ENCODE measurements at regions not wholly inside any gene's neighbourhood (a gene's known extent, or its start where the extent isn't known, plus 50 kb on each side); places are given as distances from the start of the nearest gene placed in this dataset.

DNA sequence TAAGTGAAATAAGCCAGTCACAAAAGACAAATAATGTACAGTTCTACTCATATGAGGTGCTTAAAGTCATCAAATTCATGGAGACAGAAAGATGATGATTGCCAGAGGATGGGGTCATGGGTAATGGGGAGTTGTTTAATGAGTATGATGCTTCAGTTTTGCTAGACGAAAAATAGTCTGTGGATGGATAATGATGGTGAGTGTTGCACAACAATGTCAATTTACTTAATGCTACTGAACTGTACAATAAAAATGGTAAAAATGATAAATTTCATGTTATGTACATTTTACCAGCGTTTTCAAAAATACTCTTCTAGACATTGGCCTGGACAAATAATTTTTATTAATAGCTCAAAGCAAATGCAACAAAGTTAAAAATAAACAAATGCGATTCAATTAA is 118.5 kb upstream of the KYNU start:
- no peaks in the 10 kb centered on the region for H3K27me3 ChIP-seq (ENCODE audit: insufficient read depth, low read length)
- H3K79me2 ChIP-seq (ENCODE audit: control insufficient read depth, insufficient read depth, low read length, unreplicated experiment) = no peaks in the 10 kb centered on the region
- H2AFZ ChIP-seq (ENCODE audit: low read length, unreplicated experiment) = no peak overlapping the region
- H3K27ac ChIP-seq (ENCODE audit: low read depth, low read length) = no peak overlapping the region
- H3K4me3 ChIP-seq (ENCODE audit: low read depth, low read length) = no peak overlapping the region
- peaks cover 29% of the 10 kb centered on the region for H3K4me1 ChIP-seq (ENCODE audit: control insufficient read depth, insufficient read depth, low read length, unreplicated experiment)
- no peaks in the 10 kb centered on the region for H3K36me3 ChIP-seq (ENCODE audit: insufficient read depth, low read length)

DNA sequence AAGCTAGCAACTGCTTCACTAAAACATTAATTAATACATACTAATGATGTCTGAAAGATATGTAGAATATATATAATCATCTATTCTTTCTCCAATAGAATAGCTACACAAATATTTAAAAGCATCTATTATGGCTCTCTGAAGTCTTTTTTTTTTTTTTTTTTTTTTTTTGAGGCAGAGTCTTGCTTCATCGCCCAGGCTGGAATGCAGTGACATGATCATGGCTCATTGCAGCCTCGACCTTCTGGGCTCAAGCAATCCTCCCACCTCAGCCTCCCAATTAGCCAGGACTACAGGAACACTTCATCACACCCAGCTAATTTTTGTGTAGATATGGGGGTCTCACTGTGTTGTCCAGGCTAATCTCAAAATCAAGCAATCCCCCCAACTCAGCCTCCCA is 120.4 kb upstream of the KYNU start:
- no peaks in the 10 kb centered on the region for H3K27me3 ChIP-seq (ENCODE audit: insufficient read depth, low read length)
- no peak overlapping the region for H3K4me3 ChIP-seq (ENCODE audit: low read depth, low read length)
- H3K27ac ChIP-seq (ENCODE audit: low read depth, low read length) = peak overlapping the region; percentile 64
- H2AFZ ChIP-seq (ENCODE audit: low read length, unreplicated experiment) = no peak overlapping the region
- no peaks in the 10 kb centered on the region for H3K79me2 ChIP-seq (ENCODE audit: control insufficient read depth, insufficient read depth, low read length, unreplicated experiment)
- no peaks in the 10 kb centered on the region for H3K36me3 ChIP-seq (ENCODE audit: insufficient read depth, low read length)
- peaks cover 37% of the 10 kb centered on the region for H3K4me1 ChIP-seq (ENCODE audit: control insufficient read depth, insufficient read depth, low read length, unreplicated experiment)

DNA sequence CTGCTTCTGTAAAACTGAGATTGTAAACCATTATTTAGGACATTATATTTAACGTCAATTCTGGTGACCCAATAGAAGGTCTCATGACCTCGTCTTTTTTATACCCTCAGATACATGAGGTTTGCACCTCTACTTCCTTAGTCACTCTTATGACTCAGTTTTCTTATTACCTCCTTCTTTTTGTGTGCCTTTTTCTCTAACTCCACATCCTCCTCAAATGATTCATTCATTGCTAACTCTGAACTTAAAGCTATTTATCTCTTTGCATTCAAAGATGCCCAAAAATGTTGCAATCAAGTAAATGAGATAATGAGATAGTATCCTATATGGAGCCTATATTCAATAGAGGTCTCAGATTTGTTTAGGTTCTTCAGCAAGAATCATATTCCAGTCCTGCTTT is 121.0 kb upstream of the KYNU start:
- peaks cover 37% of the 10 kb centered on the region for H3K4me1 ChIP-seq (ENCODE audit: control insufficient read depth, insufficient read depth, low read length, unreplicated experiment)
- H3K27me3 ChIP-seq (ENCODE audit: insufficient read depth, low read length) = no peaks in the 10 kb centered on the region
- no peaks in the 10 kb centered on the region for H3K79me2 ChIP-seq (ENCODE audit: control insufficient read depth, insufficient read depth, low read length, unreplicated experiment)
- H3K27ac ChIP-seq (ENCODE audit: low read depth, low read length) = peak overlapping the region; percentile 64
- no peak overlapping the region for H2AFZ ChIP-seq (ENCODE audit: low read length, unreplicated experiment)
- H3K36me3 ChIP-seq (ENCODE audit: insufficient read depth, low read length) = no peaks in the 10 kb centered on the region
- no peak overlapping the region for H3K4me3 ChIP-seq (ENCODE audit: low read depth, low read length)

DNA sequence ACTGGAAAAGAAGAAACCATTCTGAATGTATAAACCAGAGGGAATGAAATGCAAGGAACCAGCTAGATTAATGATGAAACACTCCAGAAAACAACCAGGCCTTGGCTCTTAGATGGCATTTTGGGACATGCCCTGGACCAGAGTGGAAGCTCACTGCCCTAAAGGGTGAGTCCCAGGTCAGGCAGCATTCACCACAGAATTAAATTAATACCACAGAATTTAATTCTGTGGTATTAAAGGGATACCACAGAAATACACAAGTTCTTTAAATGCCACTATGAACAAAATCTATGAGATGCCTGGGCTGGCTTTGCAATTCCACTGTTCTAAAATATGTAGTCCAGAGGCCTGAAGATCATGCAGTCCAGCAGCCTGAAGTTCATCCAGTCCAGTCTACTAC is 122.3 kb upstream of the KYNU start:
- Histone ChIP-seq H3K36me3 (ENCODE audit: insufficient read depth, low read length) (no peaks in the 10 kb centered on the region), H3K4me3 (ENCODE audit: low read depth, low read length) (no peak overlapping the region), H3K4me1 (ENCODE audit: control insufficient read depth, insufficient read depth, low read length, unreplicated experiment) (peaks cover 44% of the 10 kb centered on the region), H2AFZ (ENCODE audit: low read length, unreplicated experiment) (no peak overlapping the region), H3K79me2 (ENCODE audit: control insufficient read depth, insufficient read depth, low read length, unreplicated experiment) (no peaks in the 10 kb centered on the region), H3K27ac (ENCODE audit: low read depth, low read length) (no peak overlapping the region), H3K27me3 (ENCODE audit: insufficient read depth, low read length) (no peaks in the 10 kb centered on the region)

DNA sequence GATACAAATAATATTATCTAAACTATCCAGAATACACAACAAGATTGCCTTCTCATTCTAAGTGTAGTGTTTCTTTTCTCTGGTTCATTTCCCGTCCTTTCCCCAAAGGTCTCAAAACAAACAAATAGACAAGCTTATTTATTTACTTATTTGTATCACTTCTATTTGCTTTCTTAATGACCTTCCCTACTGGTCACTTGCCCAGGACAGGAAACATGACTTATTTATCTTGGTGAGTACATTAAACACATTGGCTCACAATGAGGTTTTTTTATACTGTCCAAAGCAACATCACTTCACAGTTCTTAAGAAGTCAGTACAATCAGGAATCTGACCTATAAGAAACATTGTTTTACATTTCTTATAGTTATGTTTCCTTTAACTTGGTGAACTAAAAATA is 123.3 kb upstream of the KYNU start:
- H3K27me3 ChIP-seq (ENCODE audit: insufficient read depth, low read length) = no peaks in the 10 kb centered on the region
- H3K36me3 ChIP-seq (ENCODE audit: insufficient read depth, low read length) = no peaks in the 10 kb centered on the region
- H3K27ac ChIP-seq (ENCODE audit: low read depth, low read length) = peak overlapping the region; percentile 63
- no peak overlapping the region for H3K4me3 ChIP-seq (ENCODE audit: low read depth, low read length)
- peak overlapping the region; percentile 2 for H2AFZ ChIP-seq (ENCODE audit: low read length, unreplicated experiment)
- no peaks in the 10 kb centered on the region for H3K79me2 ChIP-seq (ENCODE audit: control insufficient read depth, insufficient read depth, low read length, unreplicated experiment)
- H3K4me1 ChIP-seq (ENCODE audit: control insufficient read depth, insufficient read depth, low read length, unreplicated experiment) = peaks cover 44% of the 10 kb centered on the region

DNA sequence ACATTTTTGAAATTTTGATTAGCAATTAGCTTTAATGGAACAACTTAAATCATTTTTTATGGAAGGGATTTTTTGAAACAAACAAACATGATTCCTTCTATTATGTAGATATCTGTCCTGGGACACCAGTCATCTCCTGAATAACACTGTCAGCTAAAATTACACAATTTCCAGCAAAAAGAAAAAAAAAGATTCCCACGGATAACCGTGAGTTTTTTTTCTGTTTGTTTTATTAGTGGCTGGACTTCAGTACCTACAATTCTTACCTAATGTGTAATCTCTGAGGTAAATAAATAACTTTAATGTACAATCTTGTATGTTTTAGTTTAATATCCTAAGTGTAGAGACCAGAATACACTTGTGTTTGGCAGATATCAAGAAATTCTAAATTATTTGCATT is 126.6 kb upstream of the KYNU start:
- no peaks in the 10 kb centered on the region for H3K36me3 ChIP-seq (ENCODE audit: insufficient read depth, low read length)
- no peak overlapping the region for H3K27ac ChIP-seq (ENCODE audit: low read depth, low read length)
- no peaks in the 10 kb centered on the region for H3K27me3 ChIP-seq (ENCODE audit: insufficient read depth, low read length)
- H3K4me1 ChIP-seq (ENCODE audit: control insufficient read depth, insufficient read depth, low read length, unreplicated experiment) = peaks cover 34% of the 10 kb centered on the region
- no peaks in the 10 kb centered on the region for H3K79me2 ChIP-seq (ENCODE audit: control insufficient read depth, insufficient read depth, low read length, unreplicated experiment)
- H2AFZ ChIP-seq (ENCODE audit: low read length, unreplicated experiment) = peak overlapping the region; percentile 15
- H3K4me3 ChIP-seq (ENCODE audit: low read depth, low read length) = no peak overlapping the region

DNA sequence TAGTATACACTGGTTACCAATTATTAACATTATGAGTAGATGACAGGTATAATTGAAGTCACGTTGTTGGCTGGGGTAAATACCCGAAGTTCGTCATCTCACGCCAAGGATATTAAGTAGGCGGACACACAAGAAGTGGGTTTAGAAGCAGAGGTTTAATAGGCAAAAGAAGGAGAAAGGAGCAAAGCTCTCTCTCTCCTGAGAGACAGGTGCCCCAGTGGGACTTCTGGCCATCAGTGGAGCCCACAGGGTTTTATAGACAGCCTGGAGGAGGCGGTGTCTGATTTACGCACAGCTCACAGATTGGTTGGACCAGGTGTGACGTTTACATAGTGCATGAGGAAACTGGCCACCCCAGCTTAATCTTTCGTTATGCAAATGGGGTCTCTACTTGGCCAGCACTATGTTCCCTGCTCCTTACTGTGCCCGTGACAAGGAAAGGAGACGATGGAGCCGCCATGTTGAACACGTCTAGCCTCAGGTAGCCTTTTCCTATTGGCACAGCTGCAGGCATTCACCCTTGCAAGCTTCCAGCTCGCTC is 128.8 kb upstream of the KYNU start:
- Histone ChIP-seq H3K4me1 (ENCODE audit: control insufficient read depth, insufficient read depth, low read length, unreplicated experiment) (peaks cover 11% of the 10 kb centered on the region), H3K27me3 (ENCODE audit: insufficient read depth, low read length) (no peaks in the 10 kb centered on the region), H3K4me3 (ENCODE audit: low read depth, low read length) (no peak overlapping the region), H3K36me3 (ENCODE audit: insufficient read depth, low read length) (no peaks in the 10 kb centered on the region), H3K27ac (ENCODE audit: low read depth, low read length) (no peak overlapping the region), H2AFZ (ENCODE audit: low read length, unreplicated experiment) (no peak overlapping the region), H3K79me2 (ENCODE audit: control insufficient read depth, insufficient read depth, low read length, unreplicated experiment) (no peaks in the 10 kb centered on the region)

DNA sequence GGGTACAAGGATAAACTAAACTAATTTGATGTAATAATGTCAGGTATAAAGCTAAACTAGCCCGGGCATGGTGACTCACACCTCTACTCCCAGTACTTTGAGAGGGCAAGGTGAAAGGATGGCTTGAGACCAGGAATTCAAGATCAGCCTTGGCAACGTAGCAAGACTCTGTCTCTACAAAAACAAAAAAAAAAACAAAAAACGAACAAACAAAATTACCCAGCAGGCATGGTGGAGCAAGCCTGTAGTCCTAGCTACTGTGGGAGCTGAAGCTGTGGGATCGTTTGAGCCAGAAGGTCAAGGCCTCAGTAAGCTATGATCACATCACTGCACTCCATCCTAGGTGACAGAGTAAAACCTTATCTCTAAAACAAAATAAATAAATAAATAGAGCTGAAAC is 131.8 kb upstream of the KYNU start:
- Histone ChIP-seq H3K4me3 (ENCODE audit: low read depth, low read length) (no peak overlapping the region), H3K27ac (ENCODE audit: low read depth, low read length) (no peak overlapping the region), H2AFZ (ENCODE audit: low read length, unreplicated experiment) (no peak overlapping the region), H3K27me3 (ENCODE audit: insufficient read depth, low read length) (no peaks in the 10 kb centered on the region), H3K4me1 (ENCODE audit: control insufficient read depth, insufficient read depth, low read length, unreplicated experiment) (peaks cover 11% of the 10 kb centered on the region), H3K79me2 (ENCODE audit: control insufficient read depth, insufficient read depth, low read length, unreplicated experiment) (no peaks in the 10 kb centered on the region), H3K36me3 (ENCODE audit: insufficient read depth, low read length) (no peaks in the 10 kb centered on the region)

DNA sequence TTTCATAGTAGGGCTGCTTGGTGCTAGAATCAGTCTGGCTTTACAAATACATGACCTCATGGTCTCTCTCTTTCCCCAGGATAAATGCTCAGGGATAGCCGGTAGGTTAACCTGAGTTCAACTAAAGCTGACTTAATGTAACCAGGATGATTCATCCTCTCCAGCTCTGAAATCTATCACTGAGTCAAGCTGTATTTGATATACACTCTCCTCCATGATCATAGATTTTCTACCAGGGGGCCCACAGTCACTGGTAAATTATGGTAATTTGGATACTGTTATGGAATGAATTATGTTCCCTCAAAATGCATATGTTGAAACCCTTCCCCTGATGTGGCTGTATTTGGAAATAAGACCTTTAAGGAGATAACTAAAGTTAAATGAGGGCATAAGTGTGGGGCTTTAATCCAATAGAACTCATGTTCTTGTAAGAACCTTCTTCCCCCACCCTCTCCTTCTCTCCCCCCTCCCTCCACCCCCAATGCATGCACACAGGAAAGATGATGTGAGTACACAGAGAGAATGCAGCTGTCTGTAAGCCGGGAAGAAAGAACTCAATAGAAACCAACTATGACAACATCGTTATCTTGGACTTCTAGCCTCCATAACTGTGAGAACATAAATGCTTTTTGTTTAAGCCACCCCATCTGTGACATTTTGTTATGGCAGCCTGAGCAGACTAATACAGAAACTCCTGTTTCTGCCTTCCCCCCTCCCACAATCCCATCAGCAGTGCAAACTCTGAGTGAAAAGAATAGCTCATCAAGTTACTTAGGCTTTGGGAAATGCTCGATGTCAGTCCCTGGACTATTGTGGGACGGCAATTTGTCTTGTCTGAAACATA is 134.9 kb upstream of the KYNU start:
- Histone ChIP-seq H3K36me3 (ENCODE audit: insufficient read depth, low read length) (no peaks in the 10 kb centered on the region), H3K79me2 (ENCODE audit: control insufficient read depth, insufficient read depth, low read length, unreplicated experiment) (no peaks in the 10 kb centered on the region), H3K27me3 (ENCODE audit: insufficient read depth, low read length) (no peaks in the 10 kb centered on the region), H2AFZ (ENCODE audit: low read length, unreplicated experiment) (no peak overlapping the region), H3K4me1 (ENCODE audit: control insufficient read depth, insufficient read depth, low read length, unreplicated experiment) (peaks cover 8% of the 10 kb centered on the region), H3K4me3 (ENCODE audit: low read depth, low read length) (no peak overlapping the region), H3K27ac (ENCODE audit: low read depth, low read length) (peak overlapping the region; percentile 28; the same call in 1 of the 2 replicates)

DNA sequence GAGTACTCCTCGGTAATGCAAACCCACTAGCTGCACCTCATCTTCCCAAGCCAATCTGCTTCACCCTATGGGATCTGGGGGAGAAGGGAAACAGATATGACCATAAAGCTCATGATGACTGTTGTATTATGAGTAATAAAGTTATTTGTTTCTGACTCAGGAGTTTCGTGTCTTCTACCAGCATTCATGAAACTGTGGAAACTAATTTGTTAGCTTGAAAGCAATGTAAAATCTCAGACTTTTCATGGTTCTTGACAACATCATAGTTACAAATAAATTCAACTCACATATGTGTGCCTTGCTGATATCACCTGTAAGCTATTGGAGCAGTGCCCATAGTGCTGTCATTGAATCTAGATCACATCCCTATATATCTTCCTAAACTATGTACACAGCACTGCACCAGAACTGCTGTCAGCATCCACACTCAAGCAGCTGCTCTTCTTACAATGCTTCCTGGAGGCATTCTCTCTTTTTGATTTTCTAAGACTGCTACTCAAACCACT is 135.6 kb upstream of the KYNU start:
- H3K4me1 ChIP-seq (ENCODE audit: control insufficient read depth, insufficient read depth, low read length, unreplicated experiment) = peaks cover 8% of the 10 kb centered on the region
- no peaks in the 10 kb centered on the region for H3K36me3 ChIP-seq (ENCODE audit: insufficient read depth, low read length)
- no peaks in the 10 kb centered on the region for H3K79me2 ChIP-seq (ENCODE audit: control insufficient read depth, insufficient read depth, low read length, unreplicated experiment)
- no peak overlapping the region for H3K4me3 ChIP-seq (ENCODE audit: low read depth, low read length)
- peak overlapping the region; percentile 4; the same call in 1 of the 2 replicates for H3K27ac ChIP-seq (ENCODE audit: low read depth, low read length)
- H2AFZ ChIP-seq (ENCODE audit: low read length, unreplicated experiment) = no peak overlapping the region
- H3K27me3 ChIP-seq (ENCODE audit: insufficient read depth, low read length) = no peaks in the 10 kb centered on the region

DNA sequence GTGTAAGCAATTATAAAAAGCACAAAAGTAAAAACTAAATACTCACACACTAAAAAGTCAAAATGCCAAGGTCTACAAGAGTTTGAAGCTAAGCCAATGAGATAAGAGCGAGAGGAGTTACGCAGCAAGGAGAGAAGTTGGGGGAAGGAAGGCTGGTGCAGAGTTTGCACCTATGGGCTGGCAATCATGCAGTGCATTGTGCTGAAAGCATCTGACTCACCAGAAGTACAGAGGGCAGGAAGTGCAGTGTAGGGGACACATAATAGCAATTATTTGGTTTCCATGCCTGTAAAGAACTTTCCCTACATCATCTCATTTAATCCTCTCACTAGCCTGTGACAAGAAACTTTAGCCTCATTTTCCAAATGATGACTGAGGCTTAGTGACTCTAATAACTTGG is 142.7 kb upstream of the KYNU start:
- no peaks in the 10 kb centered on the region for H3K4me1 ChIP-seq (ENCODE audit: control insufficient read depth, insufficient read depth, low read length, unreplicated experiment)
- no peak overlapping the region for H3K27ac ChIP-seq (ENCODE audit: low read depth, low read length)
- no peaks in the 10 kb centered on the region for H3K27me3 ChIP-seq (ENCODE audit: insufficient read depth, low read length)
- H2AFZ ChIP-seq (ENCODE audit: low read length, unreplicated experiment) = no peak overlapping the region
- no peaks in the 10 kb centered on the region for H3K36me3 ChIP-seq (ENCODE audit: insufficient read depth, low read length)
- H3K79me2 ChIP-seq (ENCODE audit: control insufficient read depth, insufficient read depth, low read length, unreplicated experiment) = no peaks in the 10 kb centered on the region
- H3K4me3 ChIP-seq (ENCODE audit: low read depth, low read length) = no peak overlapping the region

All from ACC112 (cell line).